GM18508 (cell line): ENCODE measurements at regions not wholly inside any gene's neighbourhood (a gene's known extent, or its start where the extent isn't known, plus 50 kb on each side); places are given as distances from the start of the nearest gene placed in this dataset.
"Not testable (repeated sequence)": the region's sequence is repeated elsewhere in the genome, so short reads cannot be mapped to it uniquely, and the experiment has no call there.

Source experiments
- ATAC-seq: cut with Tn5 transposase; IDR thresholded peaks from one replicate; pipeline ENCODE4 v1.9.1; 2021; ENCODE audit warnings: moderate number of reproducible peaks; ENCODE audit not compliant: insufficient read depth, unreplicated experiment

GRCh38 chr13:83048419-83048818 is 833.9 kb downstream of the SLITRK1 start:
- ATAC-seq, result no peak

- ATAC-seq, result no peak
Observed at GRCh38 chr13:83024955-83025594, 857.2 kb downstream of the SLITRK1 start.

- ATAC-seq, result no peak
Observed at GRCh38 chr13:83024232-83024631, 858.0 kb downstream of the SLITRK1 start.

- ATAC-seq, result no peak
Observed at GRCh38 chr13:83019986-83020385, 862.3 kb downstream of the SLITRK1 start.

- ATAC-seq, result no peak
Observed at GRCh38 chr13:83009987-83010386, 872.3 kb downstream of the SLITRK1 start.

GRCh38 chr13:83008212-83008929 is 873.9 kb downstream of the SLITRK1 start:
- ATAC-seq, result no peak

GRCh38 chr13:83007226-83007625 is 875.0 kb downstream of the SLITRK1 start:
- ATAC-seq, result no peak

GRCh38 chr13:83003185-83003584 is 879.1 kb downstream of the SLITRK1 start:
- no peak for ATAC-seq

- ATAC-seq, result no peak
Observed at GRCh38 chr13:82993417-82993816, 888.9 kb downstream of the SLITRK1 start.

GRCh38 chr13:82976499-82976898 is 905.8 kb downstream of the SLITRK1 start:
- ATAC-seq, result no peak

GRCh38 chr13:82963226-82964099 is 918.8 kb downstream of the SLITRK1 start:
- ATAC-seq, result no peak

GRCh38 chr13:82962397-82962796 is 919.9 kb downstream of the SLITRK1 start:
- ATAC-seq, result no peak

- ATAC-seq, result no peak
Observed at GRCh38 chr13:82961757-82962156, 920.5 kb downstream of the SLITRK1 start.

GRCh38 chr13:82952336-82952735 is 929.9 kb downstream of the SLITRK1 start:
- ATAC-seq, result not testable (repeated sequence)

GRCh38 chr13:82947683-82948082 is 934.6 kb downstream of the SLITRK1 start:
- ATAC-seq, result no peak

- no peak for ATAC-seq
Observed at GRCh38 chr13:82947191-82947621, 935.1 kb downstream of the SLITRK1 start.

- no peak for ATAC-seq
Observed at GRCh38 chr13:82938644-82939043, 943.6 kb downstream of the SLITRK1 start.

- no peak for ATAC-seq
Observed at GRCh38 chr13:82934000-82934399, 948.3 kb downstream of the SLITRK1 start.

- ATAC-seq, result no peak
Observed at GRCh38 chr13:82925114-82925513, 957.2 kb downstream of the SLITRK1 start.

- ATAC-seq, result no peak
Observed at GRCh38 chr13:82917984-82918383, 964.3 kb downstream of the SLITRK1 start.

- no peak for ATAC-seq
Observed at GRCh38 chr13:82912564-82912963, 969.7 kb downstream of the SLITRK1 start.
